Heart left ventricle (tissue), 16 donors: ENCODE measurements at regions not wholly inside any gene's neighbourhood (a gene's known extent, or its start where the extent isn't known, plus 50 kb on each side); places are given as distances from the start of the nearest gene placed in this dataset.

Source experiments
- ATAC-seq, 4 donors: fragments of 200-7000 bp; cut with Tn5 transposase; one replicate each; pipeline ENCODE4 v1.9.1; 2020 to 2022; ENCODE audit warnings: moderate library complexity in 4 of 4, mild to moderate bottlenecking in 3 of 4, moderate number of reproducible peaks in 1 of 4
- DNase-seq, 5 donors: peaks; one replicate each; pipeline ENCODE4 v3.0.0-alpha.2; 2020
- H3K27ac ChIP-seq, 12 donors: fragments of 200-600 bp; sonication (generic) in 4 of 12; one replicate each; pipeline versions ENCODE4 v1.5.0 to v1.8.0; 2016 to 2022; ENCODE audit warnings: mild to moderate bottlenecking in 2 of 12
- H3K27me3 ChIP-seq, 9 donors: fragments of 200-600 bp; sonication (generic) in 2 of 9; one replicate each; pipeline versions ENCODE4 v1.5.1 to v1.8.0; 2016 to 2022; ENCODE audit warnings: mild to moderate bottlenecking in 3 of 9
- H3K36me3 ChIP-seq, 9 donors: fragments of 200-600 bp; sonication (generic) in 2 of 9; one replicate each; pipeline versions ENCODE4 v1.5.0 to v1.8.0; 2018 to 2022; ENCODE audit warnings: mild to moderate bottlenecking in 2 of 9
- H3K4me1 ChIP-seq, 12 donors: fragments of 200-600 bp; sonication (generic) in 4 of 12; one replicate each; pipeline versions ENCODE4 v1.5.0 to v1.8.0; 2016 to 2022; ENCODE audit warnings: mild to moderate bottlenecking in 3 of 12
- H3K4me3 ChIP-seq, 12 donors: fragments of 200-600 bp; sonication (generic) in 4 of 12; one replicate each; pipeline versions ENCODE4 v1.5.0 to v1.8.0; 2017 to 2022; ENCODE audit warnings: mild to moderate bottlenecking in 9 of 12, moderate library complexity in 4 of 12
- H3K9me3 ChIP-seq, 12 donors: fragments of 200-600 bp; sonication (generic) in 4 of 12; one replicate each; pipeline versions ENCODE4 v1.5.0 to v1.8.0; 2016 to 2022; ENCODE audit warnings: mild to moderate bottlenecking in 1 of 12
- CTCF ChIP-seq, 12 donors: fragments of 200-600 bp; sonication (generic) in 4 of 12; IDR thresholded peaks; one replicate each; pipeline versions ENCODE4 v1.5.0 to v1.8.0; 2018 to 2022; ENCODE audit warnings: antibody characterized with exemption in 12 of 12, mild to moderate bottlenecking in 5 of 12
- POLR2A ChIP-seq, 2 donors: fragments of 450-650 bp; IDR thresholded peaks; one replicate each; pipeline ENCODE4 v1.6.1; 2017; ENCODE audit warnings: antibody characterized with exemption in 2 of 2, mild to moderate bottlenecking in 2 of 2, moderate library complexity in 2 of 2
- WGBS, 4 donors: extraction: QIAGEN DNeasy Blood & Tissue Kit in 2 of 4; methylation state at CpG; one replicate each; pipeline versions ENCODE4 v1.1.5 to v1.1.7; 2013 to 2018; 5-methylcytosine and 5-hydroxymethylcytosine counted together
- intact Hi-C, 10 donors: fragments of 100-400 bp; cut with DNase I; formaldehyde crosslinking; loops; one replicate each; pipeline versions ENCODE4 v1.11.1 to v1.14.2; 2022
- donor health status: ischemic (EF 13 %, LVEDD 7.1; RV severe dilation, severe dysfunction).
- donor health status: healthy with polysubstance abuse.
- donor health status: DM: no; HTN: yes; CAD: no.
- donor health status: DM: no; HTN: no; CAD: no.
- donor health status: ischemic (EF 25% LVEDD 6.9; RV normal size, moderate dysfunction).
- donor health status: ischemic (EF 25% LVEDD 5.7; RV mildly dilated, moderate dysfunction).
- donor health status: healthy.
- donor health status: DM: yes; HTN: yes; CAD: no.
- donor health status: ischemic (EF 35%, LVEDD 5.7; RV mildly dilated, moderate dysfunction).
- donor health status: nonischemic (EF 11% LVEDD 7.7; RV severe dilation, severe dysfunction).
- donor health status: DM: yes; HTN: yes; CAD: no.
- donor health status: PGD.
- donor health status: ischemic (EF 29% LVEDD 5.4; RV normal size, mild dysfunction).
- donor health status: nonischemic (EF 23%, LVEDD 6.1; RV moderate dilation, normal function).

GRCh38 chr6:80673367-80673766 is 566.9 kb downstream of the BCKDHB start:
- peaks cover 0 to 12% (median 0%) of the 10 kb centered on the region in 12 donors for H3K9me3 ChIP-seq
- H3K27me3 ChIP-seq: no peaks in the 10 kb centered on the region
- no peaks in the 10 kb centered on the region for H3K36me3 ChIP-seq
- intact Hi-C loops: no loop called here
- no peaks in the 10 kb centered on the region for H3K4me1 ChIP-seq
- no peak overlapping the region for H3K27ac ChIP-seq
- DNase-seq (no peak), ATAC-seq (no peak)
- TF ChIP-seq POLR2A (IDR thresholded peaks at IDR 0.05) (no peak), CTCF (IDR thresholded peaks at IDR 0.05) (no peak)
- no peak overlapping the region for H3K4me3 ChIP-seq

- H3K27ac ChIP-seq: no peak overlapping the region
- no peak overlapping the region for H3K4me3 ChIP-seq
- H3K4me1 ChIP-seq: no peaks in the 10 kb centered on the region
- no peaks in the 10 kb centered on the region for H3K36me3 ChIP-seq
- no peaks in the 10 kb centered on the region for H3K27me3 ChIP-seq
- DNase-seq (no peak), ATAC-seq (no peak)
- H3K9me3 ChIP-seq: no peaks in the 10 kb centered on the region
- no peak for TF ChIP-seq CTCF (IDR thresholded peaks at IDR 0.05)
- TF ChIP-seq POLR2A (IDR thresholded peaks at IDR 0.05): no peak
- intact Hi-C loops: no loop called here
These were observed 560.5 kb downstream of the BCKDHB start for GRCh38 chr6:80667006-80667405.

- Histone ChIP-seq H3K27ac (no peak overlapping the region), H3K4me3 (no peak overlapping the region), H3K9me3 (no peaks in the 10 kb centered on the region), H3K36me3 (no peaks in the 10 kb centered on the region), H3K27me3 (no peaks in the 10 kb centered on the region), H3K4me1 (no peaks in the 10 kb centered on the region)
- ATAC-seq (no peak), DNase-seq (no peak)
- WGBS, 4 donors: 89 to 95% (median 91%) methylated on average over 19 of the region's 19 CpGs
- intact Hi-C loops: no loop called here
- TF ChIP-seq POLR2A (IDR thresholded peaks at IDR 0.05) (no peak), CTCF (IDR thresholded peaks at IDR 0.05) (no peak)
These were observed 552.5 kb downstream of the BCKDHB start for GRCh38 chr6:80658926-80659325.

GRCh38 chr6:80647156-80647555 is 540.7 kb downstream of the BCKDHB start:
- H3K36me3 ChIP-seq: no peaks in the 10 kb centered on the region
- H3K27me3 ChIP-seq: no peaks in the 10 kb centered on the region
- H3K27ac ChIP-seq: no peak overlapping the region
- 60 to 69% (median 63%) methylated on average over 4 of the region's 4 CpGs for WGBS, 4 donors
- H3K9me3 ChIP-seq: peaks cover 0 to 12% (median 7%) of the 10 kb centered on the region in 12 donors
- no peaks in the 10 kb centered on the region for H3K4me1 ChIP-seq
- no peak overlapping the region for H3K4me3 ChIP-seq
- TF ChIP-seq CTCF (IDR thresholded peaks at IDR 0.05): no peak
- intact Hi-C loops: no loop called here
- ATAC-seq (no peak), DNase-seq (no peak)
